ENCODE measurements at regions not wholly inside any gene's neighbourhood (a gene's known extent, or its start where the extent isn't known, plus 50 kb on each side); places are given as distances from the start of the nearest gene placed in this dataset.
A peak's percentile ranks its signal among the peaks of the same experiment; 100 is the strongest.

GRCh38 chr4:128386761-128387599 lies 99.4 kb upstream of the PGRMC2 start:
- no peak for TF ChIP-seq CTCF (IDR thresholded peaks at IDR 0.05; ENCODE audit: insufficient read depth, low read depth, low read length)
- DNase-seq (ENCODE audit: low read depth) = peak; percentile 99
- H3K4me3 ChIP-seq (ENCODE audit: low read depth, low read length) = no peak overlapping the region

GRCh38 chr4:128385683-128386304 lies 98.2 kb upstream of the PGRMC2 start:
- DNase-seq (ENCODE audit: low read depth) = peak; percentile 93
- no peak overlapping the region for H3K4me3 ChIP-seq (ENCODE audit: low read depth, low read length)
- peak; percentile 24 for TF ChIP-seq CTCF (IDR thresholded peaks at IDR 0.05; ENCODE audit: insufficient read depth, low read depth, low read length)

GRCh38 chr4:128384765-128385598 lies 97.4 kb upstream of the PGRMC2 start:
- DNase-seq (ENCODE audit: low read depth) = peak; percentile 35
- TF ChIP-seq CTCF (IDR thresholded peaks at IDR 0.05; ENCODE audit: insufficient read depth, low read depth, low read length) = no peak
- no peak overlapping the region for H3K4me3 ChIP-seq (ENCODE audit: low read depth, low read length)

- DNase-seq (ENCODE audit: low read depth) = peak; percentile 89
- H3K4me3 ChIP-seq (ENCODE audit: low read depth, low read length) = no peak overlapping the region
- TF ChIP-seq CTCF (IDR thresholded peaks at IDR 0.05; ENCODE audit: insufficient read depth, low read depth, low read length) = no peak
Measured at GRCh38 chr4:128384091-128384520, 96.5 kb upstream of the PGRMC2 start.

- DNase-seq (ENCODE audit: low read depth) = peak; percentile 56
- H3K4me3 ChIP-seq (ENCODE audit: low read depth, low read length) = no peak overlapping the region
- no peak for TF ChIP-seq CTCF (IDR thresholded peaks at IDR 0.05; ENCODE audit: insufficient read depth, low read depth, low read length)
Measured at GRCh38 chr4:128381748-128382559, 94.3 kb upstream of the PGRMC2 start.

- H3K4me3 ChIP-seq (ENCODE audit: low read depth, low read length) = no peak overlapping the region
- DNase-seq (ENCODE audit: low read depth) = no peak
- no peak for TF ChIP-seq CTCF (IDR thresholded peaks at IDR 0.05; ENCODE audit: insufficient read depth, low read depth, low read length)
Measured at GRCh38 chr4:128380306-128380705, 92.7 kb upstream of the PGRMC2 start.
